ENCODE measurements at regions not wholly inside any gene's neighbourhood (a gene's known extent, or its start where the extent isn't known, plus 50 kb on each side); places are given as distances from the start of the nearest gene placed in this dataset.
"Not testable (repeated sequence)": the region's sequence is repeated elsewhere in the genome, so short reads cannot be mapped to it uniquely, and the experiment has no call there.

GRCh38 chr18:14285053-14285452 is 152.8 kb upstream of the ZNF519 start:
- TF ChIP-seq CTCF (IDR thresholded peaks at IDR 0.05; ENCODE audit: extremely low read depth, insufficient read depth, missing control alignments): no peak
- in situ Hi-C loops (cut with MboI; ENCODE audit: low pct_unique_long_range_greater_than_20kb, low sequenced_read_pairs, unreplicated experiment): no loop called here
- no peak for DNase-seq (ENCODE audit: low spot score)

- in situ Hi-C loops (cut with MboI; ENCODE audit: low pct_unique_long_range_greater_than_20kb, low sequenced_read_pairs, unreplicated experiment); DNase-seq (ENCODE audit: low spot score): not testable (repeated sequence)
Observed at GRCh38 chr18:14275391-14275790, 143.2 kb upstream of the ZNF519 start.

GRCh38 chr18:14265637-14266410 is 133.6 kb upstream of the ZNF519 start:
- in situ Hi-C loops (cut with MboI; ENCODE audit: low pct_unique_long_range_greater_than_20kb, low sequenced_read_pairs, unreplicated experiment); DNase-seq (ENCODE audit: low spot score): not testable (repeated sequence)

- in situ Hi-C loops (cut with MboI; ENCODE audit: low pct_unique_long_range_greater_than_20kb, low sequenced_read_pairs, unreplicated experiment); DNase-seq (ENCODE audit: low spot score): not testable (repeated sequence)
Observed at GRCh38 chr18:14262786-14263185, 130.6 kb upstream of the ZNF519 start.

- in situ Hi-C loops (cut with MboI; ENCODE audit: low pct_unique_long_range_greater_than_20kb, low sequenced_read_pairs, unreplicated experiment); DNase-seq (ENCODE audit: low spot score): not testable (repeated sequence)
Observed at GRCh38 chr18:14250084-14250677, 117.9 kb upstream of the ZNF519 start.

GRCh38 chr18:14239224-14239623 is 107.0 kb upstream of the ZNF519 start:
- DNase-seq (ENCODE audit: low spot score); in situ Hi-C loops (cut with MboI; ENCODE audit: low pct_unique_long_range_greater_than_20kb, low sequenced_read_pairs, unreplicated experiment): not testable (repeated sequence)

GRCh38 chr18:14236356-14237048 is 104.3 kb upstream of the ZNF519 start:
- in situ Hi-C loops (cut with MboI; ENCODE audit: low pct_unique_long_range_greater_than_20kb, low sequenced_read_pairs, unreplicated experiment); DNase-seq (ENCODE audit: low spot score): not testable (repeated sequence)

- in situ Hi-C loops (cut with MboI; ENCODE audit: low pct_unique_long_range_greater_than_20kb, low sequenced_read_pairs, unreplicated experiment); DNase-seq (ENCODE audit: low spot score): not testable (repeated sequence)
Observed at GRCh38 chr18:14225286-14225679, 93.0 kb upstream of the ZNF519 start.

GRCh38 chr18:14224551-14225285 is 92.5 kb upstream of the ZNF519 start:
- DNase-seq (ENCODE audit: low spot score); in situ Hi-C loops (cut with MboI; ENCODE audit: low pct_unique_long_range_greater_than_20kb, low sequenced_read_pairs, unreplicated experiment): not testable (repeated sequence)

GRCh38 chr18:14223919-14224318 is 91.7 kb upstream of the ZNF519 start:
- in situ Hi-C loops (cut with MboI; ENCODE audit: low pct_unique_long_range_greater_than_20kb, low sequenced_read_pairs, unreplicated experiment); DNase-seq (ENCODE audit: low spot score): not testable (repeated sequence)

GRCh38 chr18:14223231-14223822 is 91.1 kb upstream of the ZNF519 start:
- in situ Hi-C loops (cut with MboI; ENCODE audit: low pct_unique_long_range_greater_than_20kb, low sequenced_read_pairs, unreplicated experiment); DNase-seq (ENCODE audit: low spot score): not testable (repeated sequence)

- in situ Hi-C loops (cut with MboI; ENCODE audit: low pct_unique_long_range_greater_than_20kb, low sequenced_read_pairs, unreplicated experiment): not testable (repeated sequence)
Observed at GRCh38 chr18:14222354-14223221, 90.4 kb upstream of the ZNF519 start.

More at GRCh38 chr18:14222354-14223221, 90.4 kb upstream of the ZNF519 start:
- DNase-seq (ENCODE audit: low spot score): not testable (repeated sequence)
